MM.1S (cell line): ENCODE measurements at regions not wholly inside any gene's neighbourhood (a gene's known extent, or its start where the extent isn't known, plus 50 kb on each side); places are given as distances from the start of the nearest gene placed in this dataset.

Experiments
- DNase-seq: peaks from one replicate; pipeline ENCODE4 v3.0.0-alpha.2; 2015
- H2AFZ ChIP-seq: fragments of 300-600 bp; sonication (generic); 2 replicates; pipeline ENCODE4 v1.6.0; 2016; ENCODE audit warnings: antibody characterized with exemption, low read length
- H3F3A ChIP-seq: fragments of 300-600 bp; sonication (generic); 2 replicates; pipeline ENCODE4 v1.6.1; 2016; ENCODE audit warnings: mild to moderate bottlenecking, antibody characterized with exemption, low read length, moderate library complexity, mixed read lengths; ENCODE audit not compliant: insufficient read depth
- H3K27ac ChIP-seq: fragments of 300-600 bp; sonication (generic); 2 replicates; pipeline ENCODE4 v1.5.1; 2016; ENCODE audit warnings: mild to moderate bottlenecking, low read length
- H3K27me3 ChIP-seq: fragments of 300-600 bp; sonication (generic); replicated peaks from 2 replicates; pipeline ENCODE4 v1.6.0; 2016; ENCODE audit warnings: low read length; ENCODE audit not compliant: insufficient read depth
- H3K36me3 ChIP-seq: fragments of 300-600 bp; sonication (generic); replicated peaks from 2 replicates; pipeline ENCODE4 v1.6.1; 2016; ENCODE audit warnings: mild to moderate bottlenecking, low read length, mixed read lengths; ENCODE audit not compliant: insufficient read depth
- H3K4me1 ChIP-seq: fragments of 300-600 bp; sonication (generic); 2 replicates; pipeline ENCODE4 v1.6.1; 2016; ENCODE audit warnings: low read length, mixed read lengths
- H3K4me2 ChIP-seq: fragments of 300-600 bp; sonication (generic); 2 replicates; pipeline ENCODE4 v1.6.0; 2016; ENCODE audit warnings: low read depth, low read length
- H3K4me3 ChIP-seq: fragments of 300-600 bp; sonication (generic); 2 replicates; pipeline ENCODE4 v1.5.1; 2016; ENCODE audit warnings: low read length, mixed read lengths
- H3K79me2 ChIP-seq: fragments of 300-600 bp; sonication (generic); 2 replicates; pipeline ENCODE4 v1.6.1; 2016; ENCODE audit warnings: mixed run types, low read length, mixed read lengths
- H3K9ac ChIP-seq: fragments of 300-600 bp; sonication (generic); 2 replicates; pipeline ENCODE4 v1.6.1; 2016; ENCODE audit warnings: low read length, mixed read lengths
- H3K9me2 ChIP-seq: fragments of 300-600 bp; sonication (generic); replicated peaks from 2 replicates; pipeline ENCODE4 v1.6.1; 2016; ENCODE audit warnings: mild to moderate bottlenecking, low read length, mixed read lengths; ENCODE audit not compliant: insufficient read depth
- H3K9me3 ChIP-seq: fragments of 300-600 bp; sonication (generic); replicated peaks from 2 replicates; pipeline ENCODE4 v1.6.1; 2016; ENCODE audit warnings: mild to moderate bottlenecking, low read length, mixed read lengths; ENCODE audit not compliant: insufficient read depth
- H4K20me1 ChIP-seq: fragments of 300-600 bp; sonication (generic); 2 replicates; pipeline ENCODE4 v1.6.1; 2016; ENCODE audit warnings: mild to moderate bottlenecking, low read length, moderate library complexity, mixed read lengths; ENCODE audit not compliant: insufficient read depth
- CTCF ChIP-seq: fragments of 300-600 bp; sonication (generic); IDR thresholded peaks from 2 replicates; pipeline ENCODE4 v1.5.1; 2016; ENCODE audit warnings: antibody characterized with exemption, low read length, mixed read lengths
- EZH2 ChIP-seq: fragments of 300-600 bp; sonication (generic); optimal IDR thresholded peaks from 2 replicates; pipeline ENCODE3; 2017; ENCODE audit warnings: low read depth, mild to moderate bottlenecking, antibody characterized with exemption, low read length, mixed read lengths
- EZH2phosphoT487 ChIP-seq: fragments of 300-600 bp; sonication (generic); IDR thresholded peaks from 2 replicates; pipeline ENCODE4 v1.6.1; 2018; ENCODE audit warnings: antibody characterized with exemption, low read length

- no peaks in the 10 kb centered on the region for H3K79me2 ChIP-seq
Measured at GRCh38 chr7:96887426-96887825, 117.9 kb upstream of the DLX6 start.

GRCh38 chr7:96899108-96899507 is 106.2 kb upstream of the DLX6 start:
- Histone ChIP-seq H3K4me2 (no peak overlapping the region), H3F3A (no peaks in the 10 kb centered on the region), H3K27me3 (no peaks in the 10 kb centered on the region), H3K9me3 (no peaks in the 10 kb centered on the region), H3K27ac (no peak overlapping the region), H3K4me1 (no peaks in the 10 kb centered on the region), H3K9me2 (no peaks in the 10 kb centered on the region), H4K20me1 (no peaks in the 10 kb centered on the region), H3K4me3 (no peak overlapping the region), H3K36me3 (no peaks in the 10 kb centered on the region), H3K9ac (no peak overlapping the region), H3K79me2 (no peaks in the 10 kb centered on the region), H2AFZ (no peak overlapping the region)
- no peak for DNase-seq
- TF ChIP-seq EZH2 (no peak), CTCF (no peak), EZH2phosphoT487 (no peak)

More at GRCh38 chr7:96887426-96887825, 117.9 kb upstream of the DLX6 start:
- Histone ChIP-seq H3K27ac (no peak overlapping the region), H3K4me1 (no peaks in the 10 kb centered on the region), H2AFZ (no peak overlapping the region), H3K27me3 (no peaks in the 10 kb centered on the region), H3K4me2 (no peak overlapping the region), H3K36me3 (no peaks in the 10 kb centered on the region), H3K4me3 (no peak overlapping the region), H3F3A (no peaks in the 10 kb centered on the region), H4K20me1 (no peaks in the 10 kb centered on the region), H3K9me3 (no peaks in the 10 kb centered on the region), H3K9me2 (no peaks in the 10 kb centered on the region), H3K9ac (no peak overlapping the region)
- no peak for DNase-seq
- TF ChIP-seq CTCF (no peak), EZH2phosphoT487 (no peak), EZH2 (no peak)

GRCh38 chr7:96901822-96902445 is 103.4 kb upstream of the DLX6 start:
- H3K4me3 ChIP-seq: no peak overlapping the region
- no peaks in the 10 kb centered on the region for H3K4me1 ChIP-seq
- H3K36me3 ChIP-seq: no peaks in the 10 kb centered on the region
- H2AFZ ChIP-seq: no peak overlapping the region
- H3K27ac ChIP-seq: no peak overlapping the region
- H3K9ac ChIP-seq: no peak overlapping the region
- H3K9me3 ChIP-seq: no peaks in the 10 kb centered on the region
- no peaks in the 10 kb centered on the region for H3K9me2 ChIP-seq
- no peak for TF ChIP-seq CTCF
- TF ChIP-seq EZH2phosphoT487: no peak
- TF ChIP-seq EZH2: no peak
- no peaks in the 10 kb centered on the region for H3F3A ChIP-seq
- no peaks in the 10 kb centered on the region for H4K20me1 ChIP-seq
- no peaks in the 10 kb centered on the region for H3K79me2 ChIP-seq
- H3K27me3 ChIP-seq: no peaks in the 10 kb centered on the region
- H3K4me2 ChIP-seq: no peak overlapping the region
- no peak for DNase-seq
